ENCODE measurements at regions not wholly inside any gene's neighbourhood (a gene's known extent, or its start where the extent isn't known, plus 50 kb on each side); places are given as distances from the start of the nearest gene placed in this dataset.
"Not testable (repeated sequence)": the region's sequence is repeated elsewhere in the genome, so short reads cannot be mapped to it uniquely, and the experiment has no call there.

DNA sequence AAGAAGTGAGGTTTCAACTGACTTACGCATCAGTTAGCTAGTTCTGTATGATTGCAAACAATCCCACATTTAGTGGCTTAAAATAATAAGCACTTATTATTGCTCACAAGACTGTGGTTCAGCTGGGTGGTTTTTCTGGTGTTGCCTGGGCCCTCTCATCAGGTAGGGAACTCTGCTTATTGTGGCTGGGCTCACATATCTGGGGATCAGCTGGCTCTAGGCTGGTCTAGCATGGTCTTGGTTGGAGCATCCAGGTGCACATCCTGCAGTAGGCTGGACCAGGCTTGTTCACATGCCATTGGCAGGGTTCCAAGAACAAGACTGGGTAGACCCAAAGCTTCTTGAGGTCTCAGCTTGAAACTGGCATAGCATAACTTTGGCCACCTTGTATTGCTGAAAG lies 317.4 kb upstream of the NOTCH2NLA start:
- not testable (repeated sequence) for H3K4me1 ChIP-seq; H3K9me3 ChIP-seq; DNase-seq (ENCODE audit: low spot score in 2 of 2); H3K27ac ChIP-seq; H3K4me3 ChIP-seq; H3K27me3 ChIP-seq; H3K36me3 ChIP-seq
- 100% methylated on average over 1 of the region's 1 CpG; no CpG with 5 or more reads in 1 of the 2 donors for WGBS, 2 donors

DNA sequence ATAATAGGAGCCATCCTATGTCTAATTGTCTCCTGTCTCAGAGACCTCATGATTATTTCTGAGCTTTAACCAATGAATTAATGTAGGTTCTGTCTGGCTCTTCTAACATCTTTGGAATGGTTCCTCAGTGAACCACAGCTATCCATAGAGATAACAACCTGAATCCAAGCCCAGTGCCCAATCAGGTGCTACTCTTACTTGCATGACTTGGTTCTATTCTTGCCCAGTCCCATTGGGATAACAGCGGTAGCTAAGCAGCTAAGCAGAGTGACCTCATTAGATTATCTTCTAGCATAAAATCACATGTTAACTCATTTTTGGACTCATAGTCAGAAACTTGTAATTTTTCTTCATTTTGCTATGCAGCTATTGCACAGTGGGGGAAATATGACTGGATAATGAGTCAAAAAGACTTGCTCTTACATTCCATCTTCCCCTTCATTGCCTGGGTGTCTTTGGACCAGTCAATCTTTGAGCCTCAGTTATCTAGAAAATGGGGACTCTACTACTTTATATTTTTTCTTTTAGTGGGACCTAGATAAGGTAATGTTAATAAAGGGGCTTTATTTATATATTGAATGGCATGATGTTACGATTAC lies 309.1 kb upstream of the NOTCH2NLA start:
- H3K36me3 ChIP-seq; H3K27me3 ChIP-seq; H3K4me1 ChIP-seq; H3K9me3 ChIP-seq; DNase-seq (ENCODE audit: low spot score in 2 of 2); H3K4me3 ChIP-seq; H3K27ac ChIP-seq: not testable (repeated sequence)
- 91% methylated on average over 1 of the region's 2 CpGs; no CpG with 5 or more reads in 1 of the 2 donors for WGBS, 2 donors

DNA sequence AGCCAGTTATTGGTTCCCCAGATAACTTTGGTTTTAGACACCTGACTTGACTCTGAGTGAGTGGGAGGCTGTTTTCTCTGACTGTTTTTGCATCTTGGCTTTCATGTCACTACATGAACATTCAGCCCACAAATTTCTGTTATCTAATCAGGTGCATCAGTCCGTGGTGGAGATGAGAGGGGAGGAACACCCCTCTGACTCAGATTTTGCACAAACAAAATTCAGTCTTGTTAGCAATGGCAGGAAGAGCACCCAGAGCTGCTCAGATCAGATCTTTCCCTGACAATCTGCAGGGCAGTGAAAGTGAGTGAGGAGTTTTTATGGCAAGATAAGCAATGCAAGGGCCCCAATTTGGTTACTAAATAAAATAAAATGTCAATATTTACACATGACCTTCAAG lies 307.2 kb upstream of the NOTCH2NLA start:
- WGBS, 2 donors, result no CpG with 5 or more reads among the region's 1 CpG
- H3K27ac ChIP-seq; H3K4me3 ChIP-seq; H3K27me3 ChIP-seq; H3K9me3 ChIP-seq; DNase-seq (ENCODE audit: low spot score in 2 of 2); H3K36me3 ChIP-seq; H3K4me1 ChIP-seq: not testable (repeated sequence)

DNA sequence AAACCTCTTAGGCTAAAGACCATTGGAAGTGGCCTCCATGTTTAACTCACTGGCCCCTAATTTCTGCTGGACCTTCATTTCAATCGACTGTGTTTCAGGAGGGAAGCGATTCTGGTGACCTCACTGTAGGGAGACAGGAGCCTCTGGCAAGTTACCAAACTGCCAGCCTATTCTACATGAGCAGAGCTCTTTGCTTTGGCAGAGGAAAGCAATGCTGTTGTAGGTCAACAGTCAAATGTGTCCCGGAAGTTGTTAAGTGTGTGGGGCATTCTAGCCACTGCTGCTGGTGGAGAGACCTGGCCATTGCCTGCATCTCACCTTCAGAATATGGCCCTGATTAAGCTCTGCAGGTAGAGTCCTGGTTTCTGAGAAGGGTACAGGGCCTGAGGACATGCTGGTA lies 306.8 kb upstream of the NOTCH2NLA start:
- H3K4me3 ChIP-seq; DNase-seq (ENCODE audit: low spot score in 2 of 2); H3K27ac ChIP-seq; H3K9me3 ChIP-seq; H3K36me3 ChIP-seq; H3K4me1 ChIP-seq; H3K27me3 ChIP-seq: not testable (repeated sequence)
- WGBS, 2 donors, result no CpG with 5 or more reads among the region's 3 CpGs

DNA sequence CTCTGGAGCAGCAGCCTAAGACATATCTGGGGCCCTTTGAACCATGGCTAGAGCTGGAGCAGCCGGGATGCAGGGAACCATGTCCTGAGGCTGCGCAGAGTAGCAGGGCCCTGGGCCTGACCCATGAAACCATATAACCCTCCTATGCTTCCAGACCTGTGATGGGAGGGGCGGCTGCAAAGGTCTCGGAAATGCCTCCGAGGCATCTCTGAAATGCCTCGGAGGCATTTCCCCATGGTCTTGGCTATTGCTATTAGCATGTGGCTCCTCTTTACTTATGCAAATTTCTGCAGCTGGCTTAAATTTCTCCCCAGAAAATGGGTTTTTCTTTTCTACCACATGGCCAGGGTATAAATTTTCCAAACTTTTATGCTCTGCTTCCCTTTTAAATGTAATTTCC lies 302.1 kb upstream of the NOTCH2NLA start:
- H3K4me3 ChIP-seq; H3K36me3 ChIP-seq; DNase-seq (ENCODE audit: low spot score in 2 of 2); H3K27me3 ChIP-seq; H3K4me1 ChIP-seq; H3K27ac ChIP-seq; H3K9me3 ChIP-seq: not testable (repeated sequence)
- WGBS, 2 donors, result no CpG with 5 or more reads among the region's 6 CpGs

DNA sequence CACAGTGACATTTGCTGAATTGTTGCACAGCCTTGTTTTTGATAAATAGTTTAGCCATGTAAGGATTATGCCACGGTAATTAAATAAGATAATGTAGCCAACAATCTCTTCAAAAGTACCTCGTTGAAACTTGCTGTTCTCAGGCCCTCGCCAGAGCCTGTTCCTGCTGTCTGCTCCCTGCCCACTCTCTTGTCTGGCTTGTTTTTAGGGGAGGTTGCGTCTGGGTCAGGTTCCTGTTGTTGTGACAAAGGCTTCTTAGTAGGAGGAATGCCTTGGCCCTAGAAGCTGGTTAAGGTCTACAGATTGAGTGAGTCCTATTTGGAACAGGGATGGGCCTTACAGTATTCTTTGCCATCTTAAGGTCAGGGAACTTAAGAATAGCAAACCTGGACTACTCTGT lies 294.0 kb upstream of the NOTCH2NLA start:
- H3K9me3 ChIP-seq; H3K4me3 ChIP-seq; H3K27ac ChIP-seq; H3K36me3 ChIP-seq; H3K4me1 ChIP-seq; DNase-seq (ENCODE audit: low spot score in 2 of 2); H3K27me3 ChIP-seq: not testable (repeated sequence)
- no CpG with 5 or more reads among the region's 4 CpGs for WGBS, 2 donors

DNA sequence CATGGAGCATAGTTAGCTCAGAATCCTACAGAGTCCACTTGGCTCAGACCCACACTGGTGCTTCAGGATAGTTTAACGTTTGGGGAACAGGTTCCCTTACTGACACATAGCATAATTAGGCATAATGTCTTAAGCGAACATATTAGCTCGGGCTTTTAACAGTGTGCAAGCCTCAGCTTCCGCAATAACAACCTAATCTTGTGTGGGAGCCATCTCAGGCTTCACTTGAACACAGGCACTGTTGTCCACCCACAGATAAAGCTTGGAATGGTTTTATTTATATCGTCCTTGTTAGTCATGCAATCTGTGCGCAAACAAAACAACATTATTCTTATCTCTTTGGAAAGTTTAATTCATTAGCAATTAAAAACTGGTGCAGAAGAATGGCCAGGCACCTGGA lies 293.5 kb upstream of the NOTCH2NLA start:
- H3K9me3 ChIP-seq; H3K4me3 ChIP-seq; H3K27me3 ChIP-seq; H3K27ac ChIP-seq; H3K4me1 ChIP-seq; H3K36me3 ChIP-seq; DNase-seq (ENCODE audit: low spot score in 2 of 2): not testable (repeated sequence)
- no CpG with 5 or more reads among the region's 6 CpGs for WGBS, 2 donors

DNA sequence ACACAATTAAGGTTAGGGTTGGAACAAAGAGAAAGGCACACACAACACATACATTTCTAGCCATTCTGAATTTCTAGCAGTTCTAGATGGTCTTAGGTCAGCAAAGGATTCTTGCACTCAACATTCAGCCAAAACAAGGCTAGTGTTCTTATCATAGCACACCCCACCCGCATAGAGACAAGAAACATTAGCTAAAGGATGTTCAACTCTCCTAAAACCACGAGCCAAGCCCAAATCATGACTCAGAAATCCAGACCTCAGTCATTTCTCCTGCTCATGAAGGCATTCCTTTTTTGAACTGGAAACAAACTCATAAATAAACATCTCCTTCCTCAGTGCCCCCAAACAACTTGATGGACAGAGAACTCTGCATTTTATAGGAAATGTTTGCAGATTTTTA lies 293.0 kb upstream of the NOTCH2NLA start:
- WGBS, 2 donors, result no CpG with 5 or more reads among the region's 2 CpGs
- H3K36me3 ChIP-seq; H3K9me3 ChIP-seq; H3K27ac ChIP-seq; H3K4me3 ChIP-seq; H3K4me1 ChIP-seq; DNase-seq (ENCODE audit: low spot score in 2 of 2); H3K27me3 ChIP-seq: not testable (repeated sequence)

DNA sequence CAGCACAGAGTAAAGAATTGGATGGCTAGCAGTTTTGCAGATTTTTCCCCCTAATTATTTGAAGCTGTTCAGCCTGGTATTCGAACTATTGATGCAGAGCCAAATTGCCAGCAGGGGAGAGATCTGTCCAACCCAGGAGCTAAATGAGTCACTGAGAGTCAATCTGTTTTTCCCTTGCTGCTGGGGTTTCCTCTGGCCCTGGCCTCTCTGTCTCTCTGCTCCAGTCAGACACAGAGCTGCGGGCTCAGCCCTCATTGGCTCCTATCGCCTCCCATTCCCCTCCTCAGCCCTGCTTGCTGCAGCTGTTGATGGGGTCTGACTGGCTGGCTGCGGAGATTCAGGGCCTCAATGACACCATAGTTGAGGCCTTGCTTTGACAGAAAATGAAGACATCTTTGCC lies 284.9 kb upstream of the NOTCH2NLA start:
- not testable (repeated sequence) for H3K27me3 ChIP-seq; H3K36me3 ChIP-seq; DNase-seq (ENCODE audit: low spot score in 2 of 2); H3K9me3 ChIP-seq; H3K27ac ChIP-seq; H3K4me3 ChIP-seq; H3K4me1 ChIP-seq
- no CpG with 5 or more reads among the region's 4 CpGs for WGBS, 2 donors

DNA sequence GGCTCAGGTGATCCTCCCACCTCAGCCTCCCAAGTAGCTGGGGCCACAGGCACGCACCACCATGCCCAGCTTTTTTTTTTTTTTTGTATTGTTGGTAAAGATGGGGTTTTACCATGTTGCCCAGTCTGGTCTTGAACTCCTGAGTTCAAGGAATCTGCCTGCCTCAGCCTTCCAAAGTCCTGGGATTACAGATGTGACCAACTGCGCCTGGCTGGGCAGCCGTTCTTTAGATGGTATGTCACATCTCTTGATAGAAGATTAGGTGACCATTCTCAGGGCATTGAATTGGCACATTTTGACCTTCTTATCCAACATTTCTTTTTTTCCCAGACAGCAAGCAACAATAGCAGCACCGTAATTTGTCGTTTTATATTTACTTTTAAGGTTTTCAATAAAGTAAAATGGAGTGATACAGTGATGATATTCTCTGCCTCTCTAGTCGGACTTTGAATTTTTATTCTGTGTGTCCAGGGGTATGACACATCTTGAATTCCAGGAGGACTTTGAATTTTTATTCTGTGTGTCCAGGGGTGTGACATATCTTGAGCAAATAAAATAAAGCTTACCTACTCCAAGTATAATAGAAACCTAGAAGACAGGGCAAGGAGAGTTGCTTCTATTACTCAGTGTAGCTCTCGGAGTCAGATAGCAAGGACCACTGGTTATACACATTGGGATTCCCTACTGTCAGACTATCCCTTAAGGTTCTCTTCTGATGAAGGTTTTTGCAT lies 282.4 kb upstream of the NOTCH2NLA start:
- 71% methylated on average over 2 of the region's 7 CpGs; no CpG with 5 or more reads in 1 of the 2 donors for WGBS, 2 donors

DNA sequence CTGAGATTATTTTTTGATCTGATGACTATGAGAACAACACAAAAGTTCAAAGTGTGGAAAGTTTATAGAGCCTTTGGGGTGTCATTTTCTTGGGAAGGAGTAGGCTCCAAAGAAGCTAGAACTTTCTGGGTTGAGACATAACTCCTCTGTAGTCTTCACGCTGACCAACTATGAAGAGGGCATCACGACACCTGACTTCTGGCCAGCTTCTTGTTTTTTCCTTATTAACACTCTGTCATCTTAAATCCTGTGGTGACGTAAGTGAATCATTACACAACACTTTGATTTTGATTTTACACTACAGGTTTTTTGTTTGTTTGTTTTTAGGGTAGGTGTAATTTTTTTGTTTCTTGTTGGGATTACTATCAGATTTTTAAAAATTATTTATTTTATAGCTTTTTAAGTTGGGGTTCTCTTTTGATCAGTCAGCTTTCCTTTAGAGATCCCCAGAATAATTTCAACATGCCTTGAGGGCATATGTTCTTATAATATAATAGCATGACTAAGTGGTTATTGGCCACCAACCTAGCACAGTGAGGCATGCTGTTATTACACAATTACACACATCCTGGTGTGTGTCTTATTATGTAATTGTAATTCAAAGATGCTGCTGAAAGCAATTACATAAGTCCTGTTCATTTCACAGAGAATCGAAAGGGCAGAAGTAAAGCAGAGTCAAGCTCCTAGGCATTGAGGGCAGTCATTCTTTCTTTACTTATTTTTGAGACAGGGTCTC lies 281.6 kb upstream of the NOTCH2NLA start:
- not testable (repeated sequence) for H3K27ac ChIP-seq; H3K9me3 ChIP-seq; H3K4me3 ChIP-seq; DNase-seq (ENCODE audit: low spot score in 2 of 2); H3K4me1 ChIP-seq; H3K27me3 ChIP-seq; H3K36me3 ChIP-seq
- WGBS, 2 donors, result no CpG with 5 or more reads among the region's 4 CpGs

More for the DNA sequence above, 282.4 kb upstream of the NOTCH2NLA start:
- not testable (repeated sequence) for DNase-seq (ENCODE audit: low spot score in 2 of 2); H3K27me3 ChIP-seq; H3K36me3 ChIP-seq; H3K27ac ChIP-seq; H3K9me3 ChIP-seq; H3K4me1 ChIP-seq; H3K4me3 ChIP-seq

DNA sequence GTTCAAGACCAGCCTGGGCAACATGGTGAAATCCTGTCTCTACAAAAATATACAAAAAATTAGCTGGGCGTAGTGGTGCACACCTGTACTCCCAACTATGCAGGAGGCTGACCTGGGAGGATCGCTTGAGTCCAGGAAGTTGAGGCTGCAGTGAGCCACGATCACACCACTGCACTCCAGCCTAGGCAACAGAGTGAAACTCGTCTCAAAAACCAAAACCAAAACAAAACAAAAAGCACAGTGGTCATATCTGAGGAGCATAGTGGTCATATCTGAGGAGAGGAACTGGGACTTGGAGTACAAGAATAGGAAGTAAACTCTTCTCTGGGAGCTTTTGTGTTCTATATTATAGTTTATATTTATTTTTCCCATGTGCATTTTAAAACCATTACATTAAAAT lies 275.3 kb upstream of the NOTCH2NLA start:
- not testable (repeated sequence) for H3K4me1 ChIP-seq; H3K4me3 ChIP-seq; H3K27ac ChIP-seq; DNase-seq (ENCODE audit: low spot score in 2 of 2); H3K9me3 ChIP-seq; H3K27me3 ChIP-seq; H3K36me3 ChIP-seq
- 82% methylated on average over 3 of the region's 4 CpGs; no CpG with 5 or more reads in 1 of the 2 donors for whole genome bisulfite sequencing, 2 donors

DNA sequence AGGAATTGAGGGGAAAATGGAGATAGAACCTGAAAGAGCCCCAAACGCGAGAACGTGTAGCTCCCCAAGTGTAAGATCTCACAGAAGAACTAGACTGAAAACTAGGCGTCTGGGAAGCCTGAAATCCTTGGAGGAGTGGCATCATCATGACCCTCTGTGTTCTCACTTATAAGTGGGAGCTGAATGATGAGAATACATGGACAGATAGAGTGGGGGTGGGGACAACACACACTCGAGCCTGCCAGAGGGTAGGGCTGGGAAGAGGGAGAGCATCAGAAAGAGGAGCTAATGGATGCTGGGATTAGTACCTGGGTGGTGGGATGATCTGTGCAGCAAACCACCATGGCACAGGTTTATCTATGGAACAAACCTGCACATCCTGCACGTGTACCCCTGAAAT lies 258.7 kb upstream of the NOTCH2NLA start:
- not testable (repeated sequence) for H3K27me3 ChIP-seq; H3K4me3 ChIP-seq; H3K36me3 ChIP-seq; DNase-seq (ENCODE audit: low spot score in 2 of 2); H3K4me1 ChIP-seq; H3K9me3 ChIP-seq; H3K27ac ChIP-seq
- WGBS, 2 donors, result no CpG with 5 or more reads among the region's 6 CpGs

DNA sequence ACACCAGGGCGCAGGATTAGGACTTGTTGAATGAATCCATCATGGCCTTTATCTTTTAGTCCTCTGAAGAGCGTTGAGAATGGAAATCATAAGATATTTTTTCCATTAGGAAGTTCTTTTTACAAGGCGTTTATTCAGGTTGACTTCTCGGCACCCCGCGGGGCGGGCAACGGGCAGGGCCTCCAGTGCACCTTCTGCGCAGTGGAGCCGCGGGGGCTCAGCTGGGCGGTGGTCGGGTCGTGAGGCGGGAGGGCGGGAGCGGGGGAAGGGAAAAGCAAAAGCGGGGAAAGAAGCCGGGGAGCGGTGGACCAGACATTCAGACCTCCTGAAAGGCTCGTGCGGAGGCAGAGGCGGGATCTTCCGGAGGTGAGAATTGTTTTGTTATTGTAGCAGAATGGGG lies 258.3 kb upstream of the NOTCH2NLA start:
- H3K4me1 ChIP-seq; H3K27me3 ChIP-seq; H3K27ac ChIP-seq; H3K9me3 ChIP-seq; DNase-seq (ENCODE audit: low spot score in 2 of 2); H3K36me3 ChIP-seq: not testable (repeated sequence)
- no CpG with 5 or more reads among the region's 24 CpGs for WGBS, 2 donors
- peak overlapping the region in 3 of 4 donors; percentile 11 to 47 (median 15) for H3K4me3 ChIP-seq

Measured in tibial nerve (tissue), 4 donors.